AG10803 (cell line): ENCODE measurements at regions not wholly inside any gene's neighbourhood (a gene's known extent, or its start where the extent isn't known, plus 50 kb on each side); places are given as distances from the start of the nearest gene placed in this dataset.

Experiments used
- DNase-seq: peaks from one replicate; pipeline ENCODE4 v3.0.0; 2010; ENCODE audit warnings: low read depth
- H3K4me3 ChIP-seq: 2 replicates; pipeline ENCODE4 v1.5.1; 2011; ENCODE audit warnings: mild to moderate bottlenecking, low read length, control low read depth
- TF ChIP-seq, protein P1 (sequence below): conservative IDR thresholded peaks from 2 replicates; pipeline ENCODE4 v1.5.1; 2011; ENCODE audit warnings: mild to moderate bottlenecking, low read length, control low read depth, inconsistent platforms

DNA sequence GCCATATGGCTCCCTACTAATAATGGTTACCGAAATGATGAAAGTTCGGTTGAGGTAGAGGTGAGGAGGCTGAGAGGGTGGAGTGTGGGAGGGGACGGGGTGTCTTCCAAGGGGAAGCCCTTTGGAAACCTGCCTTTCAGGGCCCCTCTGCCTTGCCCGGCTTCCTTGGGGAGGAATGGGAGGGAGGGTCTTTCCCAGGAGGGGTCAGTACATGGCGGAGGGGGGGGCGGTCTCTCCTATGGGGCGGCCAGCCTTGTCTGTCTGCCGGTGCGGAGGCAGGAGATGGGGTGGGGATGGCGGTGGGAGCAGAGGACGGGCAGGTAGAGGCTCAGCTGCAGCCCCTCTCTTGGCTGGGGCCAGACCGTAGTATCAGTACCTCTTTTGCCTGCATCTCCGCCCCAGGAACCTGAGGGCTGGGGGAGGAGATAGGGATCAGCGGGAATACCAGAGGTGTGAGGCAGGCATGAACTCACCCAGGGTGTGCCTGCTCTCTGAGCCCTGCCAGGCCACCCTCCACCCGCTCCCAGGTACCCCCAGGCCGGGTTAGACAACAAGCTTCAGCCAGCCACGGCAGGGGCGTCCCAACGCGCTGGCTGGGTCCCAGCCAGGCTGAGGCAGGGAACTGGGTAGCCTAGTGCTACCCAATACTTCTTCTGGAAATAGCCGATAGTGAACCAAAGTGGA, 79.4 kb upstream of the POU3F1 start:
- DNase-seq, result no peak
- TF ChIP-seq, protein P1, sequence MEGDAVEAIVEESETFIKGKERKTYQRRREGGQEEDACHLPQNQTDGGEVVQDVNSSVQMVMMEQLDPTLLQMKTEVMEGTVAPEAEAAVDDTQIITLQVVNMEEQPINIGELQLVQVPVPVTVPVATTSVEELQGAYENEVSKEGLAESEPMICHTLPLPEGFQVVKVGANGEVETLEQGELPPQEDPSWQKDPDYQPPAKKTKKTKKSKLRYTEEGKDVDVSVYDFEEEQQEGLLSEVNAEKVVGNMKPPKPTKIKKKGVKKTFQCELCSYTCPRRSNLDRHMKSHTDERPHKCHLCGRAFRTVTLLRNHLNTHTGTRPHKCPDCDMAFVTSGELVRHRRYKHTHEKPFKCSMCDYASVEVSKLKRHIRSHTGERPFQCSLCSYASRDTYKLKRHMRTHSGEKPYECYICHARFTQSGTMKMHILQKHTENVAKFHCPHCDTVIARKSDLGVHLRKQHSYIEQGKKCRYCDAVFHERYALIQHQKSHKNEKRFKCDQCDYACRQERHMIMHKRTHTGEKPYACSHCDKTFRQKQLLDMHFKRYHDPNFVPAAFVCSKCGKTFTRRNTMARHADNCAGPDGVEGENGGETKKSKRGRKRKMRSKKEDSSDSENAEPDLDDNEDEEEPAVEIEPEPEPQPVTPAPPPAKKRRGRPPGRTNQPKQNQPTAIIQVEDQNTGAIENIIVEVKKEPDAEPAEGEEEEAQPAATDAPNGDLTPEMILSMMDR, result no peak
- H3K4me3 ChIP-seq, result no peak overlapping the region

DNA sequence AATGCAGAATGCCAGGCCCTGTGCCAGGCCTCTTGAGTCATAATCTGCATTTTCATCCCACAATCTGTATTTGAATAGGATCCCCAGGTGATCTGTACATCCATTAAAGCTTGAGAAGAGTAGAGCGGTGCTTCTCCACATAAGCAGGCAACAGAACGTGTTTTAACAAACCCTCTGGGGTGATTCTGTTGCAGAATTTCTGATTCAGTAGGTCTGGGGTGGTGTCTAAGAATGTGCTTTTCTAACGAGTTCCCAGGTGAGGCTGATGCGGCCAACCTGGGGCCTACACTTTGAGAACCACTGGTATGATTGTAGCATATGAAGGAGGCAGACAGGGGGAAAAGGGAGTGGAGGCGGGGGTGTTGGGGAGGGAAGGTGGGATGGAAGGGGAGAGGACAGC, 78.4 kb upstream of the POU3F1 start:
- no peak for DNase-seq
- TF ChIP-seq, protein P1, result no peak
- H3K4me3 ChIP-seq, result no peak overlapping the region

DNA sequence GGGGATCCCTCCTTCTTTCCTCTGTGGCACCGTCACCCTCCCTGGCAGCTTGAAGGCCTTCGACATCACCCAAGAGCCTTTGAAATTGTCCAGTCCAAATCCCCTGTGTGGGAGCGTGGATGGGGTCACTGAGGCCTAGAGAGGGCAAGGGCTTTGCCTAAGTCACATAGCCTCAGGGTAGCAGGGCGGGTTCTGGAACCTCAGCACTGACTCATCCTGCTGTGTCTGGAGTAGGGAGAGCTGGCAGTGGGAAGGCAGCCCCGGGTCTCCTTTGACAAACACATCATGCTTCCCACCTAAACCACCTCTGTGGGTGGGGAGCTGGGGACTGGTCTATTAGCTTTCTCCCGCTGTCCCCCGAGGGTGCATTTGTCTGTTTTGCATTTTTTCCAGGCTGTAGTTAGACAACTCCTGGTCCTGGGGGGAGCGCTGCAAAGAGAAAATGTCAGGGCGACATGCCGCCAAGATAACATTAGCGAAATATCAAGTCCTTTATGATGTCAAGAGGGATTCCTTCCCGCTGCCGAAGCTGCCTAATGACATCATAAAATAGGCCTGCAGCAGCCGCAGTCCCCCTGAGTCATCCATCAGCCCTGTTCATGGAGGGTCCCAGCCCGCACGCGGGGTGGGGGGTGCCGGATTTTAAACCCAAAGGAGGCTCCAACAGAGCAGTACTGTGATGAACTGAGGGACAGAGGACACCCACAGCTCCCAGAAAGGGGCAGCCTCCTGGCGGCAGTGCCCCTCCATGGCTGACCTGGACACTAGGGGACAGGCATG, 77.0 kb upstream of the POU3F1 start:
- peak; percentile 5 for DNase-seq
- no peak overlapping the region for H3K4me3 ChIP-seq
- TF ChIP-seq, protein P1, result no peak

DNA sequence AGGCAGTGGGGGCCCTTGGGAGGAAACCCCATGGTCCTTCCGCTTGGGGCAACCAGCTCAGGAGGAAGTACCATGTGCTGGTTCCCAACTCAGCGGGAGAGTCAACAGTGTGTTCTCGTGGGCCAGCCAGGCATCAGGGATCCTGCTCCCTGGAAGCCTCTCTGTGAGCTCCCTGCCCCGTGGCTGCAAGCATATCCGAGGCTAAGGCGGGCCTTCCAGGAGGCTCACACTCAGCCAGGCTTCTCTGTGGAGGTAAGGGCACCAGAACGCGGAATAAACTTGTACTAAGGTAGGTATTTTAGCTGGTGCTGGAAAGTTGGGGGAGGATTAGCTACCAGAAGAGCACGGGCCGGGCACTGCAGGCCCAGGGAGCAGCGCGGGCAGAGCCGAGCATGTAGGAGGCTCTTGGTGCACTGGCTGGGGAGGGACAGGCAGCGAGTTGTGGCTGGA, 74.7 kb upstream of the POU3F1 start:
- TF ChIP-seq, protein P1, result no peak
- no peak overlapping the region for H3K4me3 ChIP-seq
- no peak for DNase-seq

DNA sequence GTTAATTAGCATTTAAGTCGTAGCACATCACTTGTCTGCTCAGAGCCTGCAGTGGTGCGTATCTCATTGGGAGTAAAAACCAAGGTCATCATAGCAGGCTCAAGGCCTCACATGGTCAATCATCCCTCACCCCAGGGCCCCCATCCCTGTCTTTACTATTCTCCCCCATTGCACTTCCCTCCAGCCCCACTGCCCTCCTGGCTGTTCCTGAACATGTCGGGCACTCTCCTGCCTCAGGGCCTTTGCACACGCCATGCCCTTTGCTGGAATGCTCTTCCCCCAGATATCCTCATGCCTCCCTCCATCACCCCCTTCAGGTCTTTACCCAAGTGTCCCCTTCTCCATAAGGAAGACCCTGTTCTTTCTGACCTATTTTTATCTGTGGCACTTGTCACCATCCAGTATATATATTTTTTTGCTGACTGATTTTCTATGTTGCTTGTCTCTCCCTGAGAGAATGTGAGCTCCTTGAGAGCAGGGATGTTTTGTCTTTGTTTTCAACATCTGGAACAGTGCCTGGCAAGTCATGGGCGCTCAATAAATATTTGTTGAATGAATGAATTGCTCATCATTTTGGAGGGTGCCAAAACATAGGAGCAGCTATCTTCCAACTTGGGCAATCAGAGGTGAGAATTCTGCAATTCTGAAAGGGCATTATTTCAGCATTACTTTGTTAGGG, 74.1 kb upstream of the POU3F1 start:
- peak; percentile 24 for DNase-seq
- no peak overlapping the region for H3K4me3 ChIP-seq
- TF ChIP-seq, protein P1, result no peak

DNA sequence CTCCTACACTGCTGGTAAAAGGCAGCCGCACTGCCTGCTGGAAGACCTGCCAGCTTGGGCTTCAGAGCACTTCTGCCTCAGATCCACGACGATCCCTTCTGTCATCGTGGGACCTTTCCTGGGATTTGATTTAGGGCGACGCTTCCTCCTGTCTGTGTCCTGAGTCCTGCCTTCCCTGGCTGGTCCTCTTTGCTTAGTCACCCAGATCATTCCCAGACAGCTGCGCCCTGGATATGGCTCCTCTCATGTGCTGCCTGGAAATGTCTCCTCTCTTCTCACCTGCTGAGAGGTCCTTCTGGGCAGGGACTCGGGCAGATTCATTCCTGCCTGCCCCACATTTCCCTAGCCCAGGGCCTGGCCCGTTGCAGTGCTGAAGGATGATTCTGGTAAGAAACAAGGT, 72.4 kb upstream of the POU3F1 start:
- TF ChIP-seq, protein P1, result no peak
- H3K4me3 ChIP-seq, result no peak overlapping the region
- no peak for DNase-seq
